ENCODE measurements at regions not wholly inside any gene's neighbourhood (a gene's known extent, or its start where the extent isn't known, plus 50 kb on each side); places are given as distances from the start of the nearest gene placed in this dataset.
A peak's percentile ranks its signal among the peaks of the same experiment; 100 is the strongest.

GRCh38 chr1:221994274-221994698 lies 252.4 kb upstream of the DUSP10 start:
- no peak for TF ChIP-seq POLR2A (IDR thresholded peaks at IDR 0.05)
- TF ChIP-seq CTCF (IDR thresholded peaks at IDR 0.05), result no peak
- no peaks in the 10 kb centered on the region for H3K36me3 ChIP-seq (replicated peaks in 1 of 2; ENCODE audit: insufficient read depth in 1 of 2, low read depth in 2 of 2)
- no peak overlapping the region for H3K27ac ChIP-seq
- H3K4me1 ChIP-seq, result no peaks in the 10 kb centered on the region
- no peak for DNase-seq
- no peaks in the 10 kb centered on the region for H3K27me3 ChIP-seq
- no peak overlapping the region for H3K4me3 ChIP-seq
- no peak for ATAC-seq
- intact Hi-C loops (cut with DNase I), result no loop called here
- no peaks in the 10 kb centered on the region for H3K9me3 ChIP-seq

- no peaks in the 10 kb centered on the region for H3K4me1 ChIP-seq
- H3K27me3 ChIP-seq, result no peaks in the 10 kb centered on the region
- intact Hi-C loops (cut with DNase I), result no loop called here
- H3K9me3 ChIP-seq, result no peaks in the 10 kb centered on the region
- ATAC-seq (no peak), DNase-seq (no peak)
- no peak overlapping the region for H3K4me3 ChIP-seq
- no peak overlapping the region for H3K27ac ChIP-seq
- TF ChIP-seq CTCF (IDR thresholded peaks at IDR 0.05), result peak in 1 of 7 experiments; percentile 3
- TF ChIP-seq POLR2A (IDR thresholded peaks at IDR 0.05), result no peak
- H3K36me3 ChIP-seq (replicated peaks in 1 of 2; ENCODE audit: insufficient read depth in 1 of 2, low read depth in 2 of 2), result no peaks in the 10 kb centered on the region
Measured at GRCh38 chr1:221993444-221993948, 251.6 kb upstream of the DUSP10 start.

- Histone ChIP-seq H3K9me3 (no peaks in the 10 kb centered on the region), H3K4me1 (no peaks in the 10 kb centered on the region), H3K27ac (no peak overlapping the region), H3K27me3 (no peaks in the 10 kb centered on the region), H3K4me3 (no peak overlapping the region), H3K36me3 (replicated peaks in 1 of 2; ENCODE audit: insufficient read depth in 1 of 2, low read depth in 2 of 2) (no peaks in the 10 kb centered on the region)
- intact Hi-C loops (cut with DNase I), result no loop called here
- no peak for DNase-seq
- TF ChIP-seq CTCF (IDR thresholded peaks at IDR 0.05) (no peak), POLR2A (IDR thresholded peaks at IDR 0.05) (no peak)
- ATAC-seq, result no peak
- 86 to 88% methylated on average over 2 of the region's 2 CpGs for WGBS, 2 donors
Measured at GRCh38 chr1:221992427-221992826, 250.5 kb upstream of the DUSP10 start.

GRCh38 chr1:221991221-221991620 lies 249.3 kb upstream of the DUSP10 start:
- ATAC-seq, result no peak
- WGBS, 2 donors, result 83 to 84% methylated on average over 1 of the region's 1 CpG
- intact Hi-C loops (cut with DNase I), result no loop called here

More at GRCh38 chr1:221991221-221991620, 249.3 kb upstream of the DUSP10 start:
- H3K27me3 ChIP-seq, result no peaks in the 10 kb centered on the region
- TF ChIP-seq POLR2A (IDR thresholded peaks at IDR 0.05), result no peak
- TF ChIP-seq CTCF (IDR thresholded peaks at IDR 0.05), result no peak
- H3K9me3 ChIP-seq, result no peaks in the 10 kb centered on the region
- H3K36me3 ChIP-seq (replicated peaks in 1 of 2; ENCODE audit: insufficient read depth in 1 of 2, low read depth in 2 of 2), result no peaks in the 10 kb centered on the region
- no peak overlapping the region for H3K27ac ChIP-seq
- H3K4me3 ChIP-seq, result no peak overlapping the region
- no peaks in the 10 kb centered on the region for H3K4me1 ChIP-seq
- no peak for DNase-seq
